Neural crest cell (in vitro differentiated cells): ENCODE measurements at regions not wholly inside any gene's neighbourhood (a gene's known extent, or its start where the extent isn't known, plus 50 kb on each side); places are given as distances from the start of the nearest gene placed in this dataset.
"Not testable (repeated sequence)": the region's sequence is repeated elsewhere in the genome, so short reads cannot be mapped to it uniquely, and the experiment has no call there.

ENCODE experiments used
- DNase-seq: peaks from one replicate; pipeline ENCODE4 v3.0.0; 2021; ENCODE audit warnings: low read depth, mixed read lengths, low spot score
- H3K27ac Mint-ChIP-seq: one replicate; pipeline ENCODE4 v1.8.0; 2021; ENCODE audit warnings: mild to moderate bottlenecking, mixed read lengths; ENCODE audit not compliant: unreplicated experiment
- H3K27me3 Mint-ChIP-seq: 2 replicates; pipeline ENCODE4 v1.8.0; 2021; ENCODE audit warnings: low read depth, mild to moderate bottlenecking, mixed read lengths
- H3K36me3 Mint-ChIP-seq: 2 replicates; pipeline ENCODE4 v1.8.0; 2021; ENCODE audit warnings: low read depth, mild to moderate bottlenecking, mixed read lengths
- H3K4me1 Mint-ChIP-seq: 2 replicates; pipeline ENCODE4 v1.8.0; 2021; ENCODE audit warnings: mixed read lengths
- H3K4me3 Mint-ChIP-seq: one replicate; pipeline ENCODE4 v1.8.0; 2021; ENCODE audit warnings: mild to moderate bottlenecking, mixed read lengths
- H3K9me3 Mint-ChIP-seq: 2 replicates; pipeline ENCODE4 v1.8.0; 2021; ENCODE audit warnings: mixed read lengths
- TF ChIP-seq, protein P1 (sequence below): fragments of 200-600 bp; sonication (generic); conservative IDR thresholded peaks from 2 replicates; pipeline ENCODE4 v1.5.0; 2021; ENCODE audit warnings: antibody characterized with exemption, mild to moderate bottlenecking

DNA sequence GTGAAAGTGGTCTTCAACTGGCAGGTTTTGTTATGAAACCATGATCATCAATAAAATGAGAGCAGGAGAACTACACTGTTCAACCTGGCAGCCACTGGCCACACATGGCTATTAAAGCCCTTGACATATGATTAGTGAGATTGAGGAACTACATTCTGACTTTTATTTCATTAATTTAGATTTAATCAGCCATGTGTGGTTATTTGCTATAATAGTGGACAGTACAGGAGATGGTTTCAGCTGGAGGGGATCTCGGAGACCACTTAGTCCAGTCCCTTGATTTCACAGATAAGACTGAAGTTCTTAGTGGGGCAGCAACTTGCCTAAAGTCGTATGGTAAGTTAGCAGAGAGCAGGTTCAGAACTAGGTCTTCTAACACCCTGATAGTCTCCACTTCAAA lies 111.7 kb upstream of the BMPER start:
- H3K9me3 Mint-ChIP-seq = peaks cover 4% of the 10 kb centered on the region
- no peak overlapping the region for H3K4me3 Mint-ChIP-seq
- H3K4me1 Mint-ChIP-seq = peaks cover 12% of the 10 kb centered on the region
- H3K27ac Mint-ChIP-seq = no peak overlapping the region
- no peaks in the 10 kb centered on the region for H3K36me3 Mint-ChIP-seq
- H3K27me3 Mint-ChIP-seq = no peaks in the 10 kb centered on the region
- TF ChIP-seq, protein P1, sequence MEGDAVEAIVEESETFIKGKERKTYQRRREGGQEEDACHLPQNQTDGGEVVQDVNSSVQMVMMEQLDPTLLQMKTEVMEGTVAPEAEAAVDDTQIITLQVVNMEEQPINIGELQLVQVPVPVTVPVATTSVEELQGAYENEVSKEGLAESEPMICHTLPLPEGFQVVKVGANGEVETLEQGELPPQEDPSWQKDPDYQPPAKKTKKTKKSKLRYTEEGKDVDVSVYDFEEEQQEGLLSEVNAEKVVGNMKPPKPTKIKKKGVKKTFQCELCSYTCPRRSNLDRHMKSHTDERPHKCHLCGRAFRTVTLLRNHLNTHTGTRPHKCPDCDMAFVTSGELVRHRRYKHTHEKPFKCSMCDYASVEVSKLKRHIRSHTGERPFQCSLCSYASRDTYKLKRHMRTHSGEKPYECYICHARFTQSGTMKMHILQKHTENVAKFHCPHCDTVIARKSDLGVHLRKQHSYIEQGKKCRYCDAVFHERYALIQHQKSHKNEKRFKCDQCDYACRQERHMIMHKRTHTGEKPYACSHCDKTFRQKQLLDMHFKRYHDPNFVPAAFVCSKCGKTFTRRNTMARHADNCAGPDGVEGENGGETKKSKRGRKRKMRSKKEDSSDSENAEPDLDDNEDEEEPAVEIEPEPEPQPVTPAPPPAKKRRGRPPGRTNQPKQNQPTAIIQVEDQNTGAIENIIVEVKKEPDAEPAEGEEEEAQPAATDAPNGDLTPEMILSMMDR = no peak
- no peak for DNase-seq

GRCh38 chr7:33794419-33794818 lies 110.9 kb upstream of the BMPER start:
- Mint-ChIP-seq H3K27me3 (no peaks in the 10 kb centered on the region), H3K4me3 (no peak overlapping the region), H3K36me3 (no peaks in the 10 kb centered on the region), H3K27ac (no peak overlapping the region), H3K9me3 (peaks cover 4% of the 10 kb centered on the region), H3K4me1 (peaks cover 12% of the 10 kb centered on the region)
- DNase-seq = no peak
- TF ChIP-seq, protein P1 = no peak

GRCh38 chr7:33794959-33795358 lies 110.4 kb upstream of the BMPER start:
- H3K36me3 Mint-ChIP-seq = no peaks in the 10 kb centered on the region
- peaks cover 12% of the 10 kb centered on the region for H3K4me1 Mint-ChIP-seq
- H3K27me3 Mint-ChIP-seq = no peaks in the 10 kb centered on the region
- H3K27ac Mint-ChIP-seq = no peak overlapping the region
- TF ChIP-seq, protein P1 = no peak
- peaks cover 4% of the 10 kb centered on the region for H3K9me3 Mint-ChIP-seq
- no peak for DNase-seq
- no peak overlapping the region for H3K4me3 Mint-ChIP-seq

GRCh38 chr7:33796538-33796937 lies 108.8 kb upstream of the BMPER start:
- Mint-ChIP-seq H3K27ac (no peak overlapping the region), H3K4me3 (no peak overlapping the region), H3K36me3 (no peaks in the 10 kb centered on the region), H3K27me3 (no peaks in the 10 kb centered on the region), H3K4me1 (no peaks in the 10 kb centered on the region), H3K9me3 (peaks cover 8% of the 10 kb centered on the region)
- TF ChIP-seq, protein P1 = no peak
- DNase-seq = no peak

DNA sequence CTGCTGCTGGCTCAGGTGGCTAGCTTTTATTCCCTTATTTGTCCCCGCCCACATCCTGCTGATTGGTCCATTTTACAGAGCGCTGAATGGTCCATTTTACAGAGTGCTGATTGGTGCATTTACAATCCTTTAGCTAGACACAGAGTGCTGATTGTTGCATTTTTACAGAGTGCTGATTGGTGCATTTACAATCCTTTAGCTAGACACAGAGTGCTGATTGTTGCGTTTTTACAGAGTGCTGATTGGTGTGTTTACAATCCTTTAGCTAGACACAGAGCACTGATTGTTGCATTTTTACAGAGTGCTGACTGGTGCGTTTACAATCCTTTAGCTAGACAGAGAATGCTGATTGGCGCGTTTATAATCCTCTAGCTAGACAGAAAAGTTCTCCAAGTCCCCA lies 107.8 kb upstream of the BMPER start:
- not testable (repeated sequence) for H3K27ac Mint-ChIP-seq, H3K9me3 Mint-ChIP-seq, DNase-seq, H3K27me3 Mint-ChIP-seq, H3K4me1 Mint-ChIP-seq, H3K4me3 Mint-ChIP-seq, H3K36me3 Mint-ChIP-seq

DNA sequence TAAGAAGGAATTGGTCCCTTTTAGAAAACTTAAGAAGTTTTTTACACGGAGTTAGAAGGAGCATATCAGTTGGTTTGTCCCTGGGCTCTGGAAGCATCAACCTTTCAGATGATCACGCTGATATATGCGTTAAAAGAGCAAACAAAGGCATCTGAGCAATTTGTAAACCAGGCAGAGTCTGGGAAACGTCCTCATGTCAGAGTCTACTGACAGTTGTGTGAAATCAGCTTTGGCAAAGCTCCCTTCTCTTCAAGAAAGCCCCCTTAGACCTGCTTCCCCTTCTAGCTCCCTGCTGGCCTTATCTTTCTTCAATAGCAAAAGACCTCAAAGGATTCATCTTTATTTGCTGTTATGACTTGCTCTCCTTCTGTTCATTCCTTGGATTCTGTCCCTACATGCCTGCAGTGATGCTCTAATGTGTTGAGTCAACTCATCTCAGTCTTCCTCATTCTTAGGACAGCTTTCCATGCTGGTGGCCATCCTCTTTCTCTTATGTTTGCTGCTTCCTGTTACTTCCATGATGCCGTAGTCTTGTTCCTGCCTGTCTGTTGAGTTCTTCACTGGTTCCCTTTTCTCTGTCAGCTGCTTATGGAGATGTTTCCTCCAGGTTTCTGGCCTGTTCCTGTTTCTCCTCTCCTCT lies 106.5 kb upstream of the BMPER start:
- Mint-ChIP-seq H3K4me3 (no peak overlapping the region), H3K9me3 (peaks cover 8% of the 10 kb centered on the region), H3K27me3 (peaks cover 3% of the 10 kb centered on the region), H3K36me3 (no peaks in the 10 kb centered on the region), H3K4me1 (no peaks in the 10 kb centered on the region), H3K27ac (peak overlapping the region; percentile 44)
- TF ChIP-seq, protein P1 = no peak
- no peak for DNase-seq
